ENCODE measurements at regions not wholly inside any gene's neighbourhood (a gene's known extent, or its start where the extent isn't known, plus 50 kb on each side); places are given as distances from the start of the nearest gene placed in this dataset.

GRCh38 chrX:150038986-150039599, 100.8 kb upstream of the EOLA2 start:
- DNase-seq (ENCODE audit: low read depth, low spot score) (no peak), FAIRE-seq (no peak), ATAC-seq (no peak)
- in situ Hi-C loops (cut with MboI): no loop called here
- no peaks in the 10 kb centered on the region for H3K79me2 ChIP-seq (ENCODE audit: control insufficient read depth, insufficient read depth, low read length)
- H3K4me1 ChIP-seq (ENCODE audit: control insufficient read depth, insufficient read depth, low read length): no peaks in the 10 kb centered on the region
- TF ChIP-seq ZZZ3 (IDR thresholded peaks at IDR 0.05; ENCODE audit: control insufficient read depth, insufficient read length, low read depth) (no peak), MYB (IDR thresholded peaks at IDR 0.05; ENCODE audit: borderline replicate concordance, low read depth, low read length) (no peak), HCFC1 (IDR thresholded peaks at IDR 0.05; ENCODE audit: low read length) (no peak), E2F8 (IDR thresholded peaks at IDR 0.05; ENCODE audit: low read depth, partially characterized antibody) (no peak), TCF3 (IDR thresholded peaks at IDR 0.05; ENCODE audit: borderline replicate concordance, insufficient read depth, low read depth, low read length) (no peak), MAX (IDR thresholded peaks at IDR 0.05; ENCODE audit: low read depth, low read length) (no peak), CBX3 (IDR thresholded peaks at IDR 0.05; ENCODE audit: borderline replicate concordance, low read depth) (no peak), BCLAF1 (IDR thresholded peaks at IDR 0.05) (no peak), POLR2AphosphoS5 (IDR thresholded peaks at IDR 0.05; ENCODE audit: low read length) (no peak), SIX5 (IDR thresholded peaks at IDR 0.05; ENCODE audit: low read depth, low read length, severe bottlenecking) (no peak), BACH1 (IDR thresholded peaks at IDR 0.05; ENCODE audit: borderline replicate concordance) (no peak), RAD21 (IDR thresholded peaks at IDR 0.05; ENCODE audit: insufficient read depth, low read depth, low read length) (no peak), FOXM1 (IDR thresholded peaks at IDR 0.05; ENCODE audit: low read depth, low read length) (no peak), CREM (IDR thresholded peaks at IDR 0.05; ENCODE audit: low read depth) (no peak)
- no peaks in the 10 kb centered on the region for H3K9me3 ChIP-seq (replicated peaks; ENCODE audit: control insufficient read depth, insufficient read depth, low read length)
- no TSS peak for BruUV-seq (replicated peaks)
- no peak overlapping the region for H3K27ac ChIP-seq (ENCODE audit: control insufficient read depth, insufficient read depth)
- H3K27me3 ChIP-seq (replicated peaks in 1 of 2; ENCODE audit: control insufficient read depth in 2 of 2, insufficient read depth in 2 of 2, low read length in 1 of 2): no peaks in the 10 kb centered on the region
- H3K4me3 ChIP-seq: no peak overlapping the region
- no peak overlapping the region for H3K9ac ChIP-seq (ENCODE audit: control insufficient read depth, insufficient read depth, low read length)
- no peaks in the 10 kb centered on the region for H3K36me3 ChIP-seq (ENCODE audit: control insufficient read depth in 2 of 2, insufficient read depth in 2 of 2, low read length in 1 of 2)
- ChIA-PET RAD21 (ENCODE audit: unreplicated experiment) (no interaction called here), SMC1A (ENCODE audit: uncharacterized antibody, unreplicated experiment) (no interaction called here), POLR2A (no interaction called here), CTCF (no interaction called here)
- H2AFZ ChIP-seq (ENCODE audit: control insufficient read depth, low read depth, low read length): no peak overlapping the region
- intact Hi-C loops (cut with micrococcal nuclease; ENCODE audit: unreplicated experiment): no loop called here
- WGBS (ENCODE audit: insufficient coverage, insufficient replicate concordance, low lambda C conversion rate, missing lambda C conversion rate): 0% methylated on average over 1 of the region's 1 CpG
- H4K20me1 ChIP-seq (ENCODE audit: control insufficient read depth, insufficient read depth): no peaks in the 10 kb centered on the region
- H3K4me2 ChIP-seq (ENCODE audit: control insufficient read depth, insufficient read depth): no peak overlapping the region
